ENCODE measurements at regions not wholly inside any gene's neighbourhood (a gene's known extent, or its start where the extent isn't known, plus 50 kb on each side); places are given as distances from the start of the nearest gene placed in this dataset.

DNA sequence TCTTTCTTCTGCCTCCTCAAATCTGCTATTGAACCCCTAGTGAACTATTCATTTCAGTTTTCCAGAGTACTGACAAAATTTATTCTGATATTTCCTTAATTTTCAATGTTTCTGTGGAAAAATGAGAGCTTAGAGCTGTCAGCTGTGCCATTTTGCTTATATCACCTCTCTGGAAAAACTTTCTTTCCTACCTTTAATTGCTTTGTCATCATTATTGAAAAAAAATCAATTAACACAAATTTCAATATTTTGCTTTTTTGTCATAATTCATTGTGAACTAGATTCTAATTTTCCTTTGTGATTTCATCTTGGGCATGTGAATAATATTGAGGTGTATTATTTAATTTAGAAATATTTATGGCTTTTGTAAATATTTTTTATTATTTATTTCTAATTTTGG, 126.5 kb downstream of the C1orf94 start:
- TF ChIP-seq, protein P1, sequence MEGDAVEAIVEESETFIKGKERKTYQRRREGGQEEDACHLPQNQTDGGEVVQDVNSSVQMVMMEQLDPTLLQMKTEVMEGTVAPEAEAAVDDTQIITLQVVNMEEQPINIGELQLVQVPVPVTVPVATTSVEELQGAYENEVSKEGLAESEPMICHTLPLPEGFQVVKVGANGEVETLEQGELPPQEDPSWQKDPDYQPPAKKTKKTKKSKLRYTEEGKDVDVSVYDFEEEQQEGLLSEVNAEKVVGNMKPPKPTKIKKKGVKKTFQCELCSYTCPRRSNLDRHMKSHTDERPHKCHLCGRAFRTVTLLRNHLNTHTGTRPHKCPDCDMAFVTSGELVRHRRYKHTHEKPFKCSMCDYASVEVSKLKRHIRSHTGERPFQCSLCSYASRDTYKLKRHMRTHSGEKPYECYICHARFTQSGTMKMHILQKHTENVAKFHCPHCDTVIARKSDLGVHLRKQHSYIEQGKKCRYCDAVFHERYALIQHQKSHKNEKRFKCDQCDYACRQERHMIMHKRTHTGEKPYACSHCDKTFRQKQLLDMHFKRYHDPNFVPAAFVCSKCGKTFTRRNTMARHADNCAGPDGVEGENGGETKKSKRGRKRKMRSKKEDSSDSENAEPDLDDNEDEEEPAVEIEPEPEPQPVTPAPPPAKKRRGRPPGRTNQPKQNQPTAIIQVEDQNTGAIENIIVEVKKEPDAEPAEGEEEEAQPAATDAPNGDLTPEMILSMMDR (conservative IDR thresholded peaks at IDR 0.05; ENCODE audit: low read depth, low read length), result no peak
- no peak for TF ChIP-seq EZH2phosphoT487 (IDR thresholded peaks at IDR 0.05; ENCODE audit: borderline replicate concordance, low read length)
